ENCODE measurements at regions not wholly inside any gene's neighbourhood (a gene's known extent, or its start where the extent isn't known, plus 50 kb on each side); places are given as distances from the start of the nearest gene placed in this dataset.

DNA sequence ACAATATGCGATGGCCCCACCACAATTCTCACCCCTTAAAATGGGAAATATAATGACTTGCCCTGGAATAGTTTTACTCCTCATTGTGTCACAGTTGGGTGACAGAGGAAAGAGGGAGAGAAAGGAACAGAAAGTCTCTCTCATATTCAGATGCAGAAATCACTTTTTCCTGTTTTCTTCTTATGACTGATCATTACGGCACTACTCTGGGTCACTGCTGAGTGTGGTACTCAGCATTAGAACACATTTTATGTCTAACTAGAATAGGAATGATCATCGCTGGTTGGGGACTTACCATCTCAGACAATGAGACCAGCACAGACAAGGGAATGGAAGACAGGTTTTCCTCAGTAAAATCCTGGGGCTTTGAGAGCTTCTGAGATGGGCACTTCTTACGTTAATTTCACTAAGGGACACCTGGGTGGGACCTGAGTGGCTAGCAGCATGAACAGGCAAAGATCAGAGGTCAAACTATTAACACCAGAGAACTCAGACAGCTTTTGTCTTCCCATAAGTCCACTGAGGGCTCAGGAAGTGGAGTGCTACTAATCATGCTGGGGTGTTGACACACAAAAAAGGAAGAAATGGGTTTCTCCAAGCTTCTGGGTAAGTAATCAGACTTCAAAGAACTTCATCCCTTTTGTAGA lies 54.9 kb upstream of the ARHGAP18 start:
- ChIA-PET POLR2A (no interaction called here), CTCF (interaction anchor here (1.1 to 5.2 kb wide), 3 partner anchors 10 to 265 kb away, joined by 3 to 36 read pairs (median 11); no protein-coding TSS in a partner anchor)
- TF ChIP-seq, protein P1, sequence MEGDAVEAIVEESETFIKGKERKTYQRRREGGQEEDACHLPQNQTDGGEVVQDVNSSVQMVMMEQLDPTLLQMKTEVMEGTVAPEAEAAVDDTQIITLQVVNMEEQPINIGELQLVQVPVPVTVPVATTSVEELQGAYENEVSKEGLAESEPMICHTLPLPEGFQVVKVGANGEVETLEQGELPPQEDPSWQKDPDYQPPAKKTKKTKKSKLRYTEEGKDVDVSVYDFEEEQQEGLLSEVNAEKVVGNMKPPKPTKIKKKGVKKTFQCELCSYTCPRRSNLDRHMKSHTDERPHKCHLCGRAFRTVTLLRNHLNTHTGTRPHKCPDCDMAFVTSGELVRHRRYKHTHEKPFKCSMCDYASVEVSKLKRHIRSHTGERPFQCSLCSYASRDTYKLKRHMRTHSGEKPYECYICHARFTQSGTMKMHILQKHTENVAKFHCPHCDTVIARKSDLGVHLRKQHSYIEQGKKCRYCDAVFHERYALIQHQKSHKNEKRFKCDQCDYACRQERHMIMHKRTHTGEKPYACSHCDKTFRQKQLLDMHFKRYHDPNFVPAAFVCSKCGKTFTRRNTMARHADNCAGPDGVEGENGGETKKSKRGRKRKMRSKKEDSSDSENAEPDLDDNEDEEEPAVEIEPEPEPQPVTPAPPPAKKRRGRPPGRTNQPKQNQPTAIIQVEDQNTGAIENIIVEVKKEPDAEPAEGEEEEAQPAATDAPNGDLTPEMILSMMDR (IDR thresholded peaks at IDR 0.05; ENCODE audit: low read depth, low read length), result no peak
- no peaks in the 10 kb centered on the region for H3K9me3 ChIP-seq (ENCODE audit: control insufficient read depth, insufficient read depth, low read length)
- no peaks in the 10 kb centered on the region for H3K27me3 ChIP-seq (ENCODE audit: control insufficient read depth, insufficient read depth, low read length)
- DNase-seq (ENCODE audit: low read depth, low spot score), result no peak
- H3K4me3 ChIP-seq (ENCODE audit: low read depth, low read length), result no peak overlapping the region
- H3K27ac ChIP-seq (ENCODE audit: low read depth, low read length), result no peak overlapping the region

DNA sequence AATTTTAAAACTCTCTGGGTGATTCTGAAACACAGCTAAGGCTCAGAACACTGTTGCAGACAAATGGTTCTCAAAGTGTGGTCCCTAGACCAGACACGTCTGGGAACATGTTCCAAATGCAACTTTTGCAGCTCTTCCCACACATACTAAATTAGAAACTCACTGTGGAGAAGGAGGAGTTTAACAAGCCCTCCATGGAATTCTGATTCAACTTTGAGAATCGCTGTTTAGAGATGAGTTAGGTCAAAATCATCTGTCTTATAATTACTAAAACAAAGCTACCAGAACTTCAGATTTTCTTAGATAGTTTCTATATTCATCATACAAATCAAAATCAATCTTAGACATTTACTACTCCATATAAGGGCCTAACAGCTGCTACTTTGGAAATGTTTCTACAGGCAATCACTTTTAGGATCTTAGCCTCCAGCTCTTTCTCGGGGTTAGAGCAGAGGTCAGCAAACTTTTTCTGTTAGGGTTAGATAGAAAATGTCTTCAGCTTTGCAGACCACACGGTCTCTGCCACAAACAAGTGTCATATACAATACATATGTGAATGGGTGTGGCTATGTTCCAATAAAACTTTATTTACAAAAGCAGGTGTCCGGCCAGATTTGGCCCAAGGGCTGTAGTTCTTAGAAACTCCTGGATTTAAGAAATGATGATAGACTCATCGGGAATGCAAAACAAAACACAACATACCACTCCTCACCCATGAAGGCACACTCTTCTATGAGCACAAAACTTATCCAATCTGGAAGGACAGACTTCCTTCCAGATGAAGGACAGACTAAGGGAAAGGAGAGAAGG lies 50.0 kb upstream of the ARHGAP18 start:
- ChIA-PET CTCF (interaction anchor here (1.4 to 2.8 kb wide), 3 partner anchors 15 to 261 kb away, joined by 4 to 22 read pairs (median 7); no protein-coding TSS in a partner anchor), POLR2A (no interaction called here)
- Histone ChIP-seq H3K4me3 (ENCODE audit: low read depth, low read length) (no peak overlapping the region), H3K9me3 (ENCODE audit: control insufficient read depth, insufficient read depth, low read length) (no peaks in the 10 kb centered on the region), H3K27ac (ENCODE audit: low read depth, low read length) (no peak overlapping the region), H3K27me3 (ENCODE audit: control insufficient read depth, insufficient read depth, low read length) (no peaks in the 10 kb centered on the region)
- TF ChIP-seq, protein P1 (IDR thresholded peaks at IDR 0.05; ENCODE audit: low read depth, low read length), result no peak
- no peak for DNase-seq (ENCODE audit: low read depth, low spot score)

Measured in AG04450 (cell line).